GM21360 (cell line): ENCODE measurements at regions not wholly inside any gene's neighbourhood (a gene's known extent, or its start where the extent isn't known, plus 50 kb on each side); places are given as distances from the start of the nearest gene placed in this dataset.

Source experiments
- ATAC-seq: cut with Tn5 transposase; IDR thresholded peaks from one replicate; pipeline ENCODE4 v1.9.1; 2021; ENCODE audit warnings: mild to moderate bottlenecking, moderate library complexity; ENCODE audit not compliant: unreplicated experiment

- ATAC-seq, result no peak
Observed at GRCh38 chr19:28427376-28428083, 785.4 kb downstream of the UQCRFS1 start.

DNA sequence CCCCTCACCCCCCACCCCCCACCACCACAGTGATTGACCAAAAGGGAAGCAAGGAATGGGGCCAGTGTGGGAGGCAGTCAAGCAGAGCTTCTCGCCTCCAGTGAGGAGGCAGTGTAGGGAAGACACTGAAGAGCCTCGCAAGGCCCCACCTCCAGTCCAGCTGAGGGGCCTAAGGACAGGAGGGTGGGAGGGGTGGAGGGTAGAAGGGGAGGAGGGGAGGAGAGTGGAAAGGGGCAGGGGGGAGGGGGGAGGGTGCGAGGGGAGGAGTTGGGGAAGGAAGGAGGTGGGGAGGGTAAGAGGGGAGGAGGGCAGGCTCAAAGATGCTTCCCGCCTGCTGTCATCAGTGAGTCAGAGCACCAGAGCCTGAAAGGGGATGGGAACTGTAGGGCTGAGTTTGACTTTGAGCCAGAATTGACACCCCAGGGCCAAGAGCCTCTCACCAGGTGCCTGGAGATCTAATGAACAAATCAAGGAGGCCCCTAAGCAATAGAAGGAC, 786.2 kb downstream of the UQCRFS1 start:
- no peak for ATAC-seq

GRCh38 chr19:28426110-28426729, 786.7 kb downstream of the UQCRFS1 start:
- no peak for ATAC-seq

- no peak for ATAC-seq
Observed at GRCh38 chr19:28425046-28425931, 787.7 kb downstream of the UQCRFS1 start.

- ATAC-seq, result no peak
Observed at GRCh38 chr19:28424662-28425045, 788.3 kb downstream of the UQCRFS1 start.

- ATAC-seq, result no peak
Observed at GRCh38 chr19:28424077-28424476, 788.9 kb downstream of the UQCRFS1 start.

- ATAC-seq, result no peak
Observed at GRCh38 chr19:28422791-28423650, 789.9 kb downstream of the UQCRFS1 start.

DNA sequence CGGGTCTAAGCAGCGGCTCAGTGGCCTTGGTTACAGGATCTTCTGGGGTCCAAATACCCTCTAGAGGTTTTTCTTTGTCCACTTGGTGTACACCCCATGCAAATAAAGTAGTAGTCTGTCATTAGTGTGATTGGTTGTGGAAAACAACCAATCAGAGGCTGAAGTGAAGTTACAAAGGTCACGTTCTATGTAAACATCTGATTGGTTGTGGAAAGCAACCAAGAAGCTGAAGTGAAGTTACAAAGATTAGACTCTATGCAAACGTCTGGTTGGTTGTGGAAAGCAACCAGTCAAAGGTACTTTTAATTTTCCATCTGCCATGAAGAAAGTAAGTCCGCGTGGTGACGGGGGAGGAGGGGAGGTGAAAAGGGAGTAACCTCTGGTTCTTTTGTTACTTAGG, 790.9 kb downstream of the UQCRFS1 start:
- ATAC-seq, result no peak

DNA sequence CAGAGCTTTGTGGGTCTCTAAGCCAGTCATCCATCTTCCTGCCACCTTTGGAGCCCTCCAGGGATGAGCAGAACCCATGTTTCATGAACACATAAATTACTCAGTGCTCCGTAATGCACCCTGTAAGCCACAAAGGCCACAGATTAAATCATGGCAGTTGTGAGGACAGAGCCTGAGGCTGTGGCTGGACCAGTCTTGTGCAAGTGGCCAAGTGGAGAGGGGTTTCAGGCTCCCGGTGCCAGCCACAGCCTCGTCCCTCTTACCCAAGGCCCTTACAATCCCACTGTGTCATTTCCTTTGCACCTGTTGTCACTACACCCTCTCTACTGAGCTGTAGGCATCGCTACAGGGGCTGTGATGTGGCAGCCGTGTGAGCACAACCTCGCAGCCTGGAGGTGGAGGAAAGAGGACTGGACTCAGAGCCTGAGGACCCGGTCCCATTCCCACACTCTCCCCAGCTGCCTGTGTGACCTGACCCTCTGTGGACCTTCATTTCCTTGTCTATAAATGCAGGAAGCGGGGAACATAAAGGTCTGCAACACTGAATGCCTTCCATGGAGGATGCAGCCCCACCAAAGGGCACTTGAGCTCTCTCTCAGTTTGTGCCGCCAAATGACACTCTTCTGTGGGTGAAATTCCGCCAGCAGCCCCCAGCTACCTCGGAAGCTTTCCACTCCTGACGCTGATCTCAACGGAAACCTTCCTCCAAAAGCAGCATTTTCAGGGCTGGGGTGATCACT, 792.0 kb downstream of the UQCRFS1 start:
- ATAC-seq, result no peak

DNA sequence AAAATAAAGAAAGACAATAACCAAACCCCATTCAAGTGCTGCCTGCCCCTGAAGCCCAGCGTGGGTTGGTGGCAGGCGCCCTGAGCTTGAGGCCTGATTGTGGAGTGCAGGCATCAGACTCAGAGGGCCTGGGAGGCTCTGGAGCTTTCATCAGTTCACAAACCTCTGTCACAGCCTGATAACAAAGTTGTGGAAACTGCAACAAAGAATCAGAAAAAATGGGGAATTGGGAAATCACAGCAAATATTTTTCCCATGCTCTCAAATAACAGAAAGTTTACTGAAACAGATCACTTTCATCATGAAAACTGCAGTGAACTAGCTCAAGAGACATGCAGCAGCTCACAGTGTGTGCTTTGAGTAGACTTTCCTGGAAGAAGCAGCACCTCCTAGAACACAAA, 793.6 kb downstream of the UQCRFS1 start:
- no peak for ATAC-seq

DNA sequence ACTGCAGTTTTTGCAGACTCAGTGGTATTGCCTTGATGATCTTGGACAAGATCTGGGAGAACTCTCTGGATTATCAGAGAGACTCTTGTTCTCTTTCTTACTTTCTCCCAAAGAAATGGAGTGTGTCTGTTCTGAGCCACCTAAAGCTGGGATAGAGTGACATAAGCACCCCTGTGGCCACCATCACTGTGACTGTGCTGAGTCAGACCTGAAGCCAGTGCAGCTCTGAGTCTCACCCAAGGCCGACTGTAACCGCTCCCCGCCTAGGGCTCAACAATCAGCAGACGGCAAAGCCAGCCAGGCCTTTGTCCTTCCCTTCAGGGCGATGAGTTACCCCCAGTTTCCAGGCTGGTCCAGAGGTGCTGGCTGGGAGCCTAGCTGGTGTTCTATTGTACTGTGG, 795.6 kb downstream of the UQCRFS1 start:
- ATAC-seq, result no peak

GRCh38 chr19:28416245-28416644, 796.7 kb downstream of the UQCRFS1 start:
- ATAC-seq, result no peak

- ATAC-seq, result no peak
Observed at GRCh38 chr19:28414748-28415147, 798.2 kb downstream of the UQCRFS1 start.

GRCh38 chr19:28409859-28410258, 803.1 kb downstream of the UQCRFS1 start:
- no peak for ATAC-seq

GRCh38 chr19:28406966-28407365, 806.0 kb downstream of the UQCRFS1 start:
- ATAC-seq, result no peak

DNA sequence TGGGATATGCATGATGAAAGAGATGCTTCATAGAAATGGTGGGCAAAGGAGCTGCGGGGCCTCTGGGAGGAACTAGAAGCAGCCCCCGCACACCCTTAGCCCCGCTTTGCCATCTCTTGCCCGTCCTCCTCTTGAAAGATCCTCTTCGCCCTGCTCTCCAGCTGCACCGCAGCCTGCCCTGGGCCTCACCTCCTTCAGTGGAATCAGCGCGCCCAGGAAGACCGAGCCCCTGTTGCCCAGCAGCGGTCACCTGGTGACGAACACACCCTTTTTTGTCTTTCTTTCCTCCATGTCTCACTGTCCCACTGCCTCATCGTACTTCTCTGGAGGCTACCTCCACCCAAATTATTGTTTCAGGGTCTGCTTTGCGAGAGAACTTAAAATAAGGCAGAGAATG, 807.6 kb downstream of the UQCRFS1 start:
- no peak for ATAC-seq

GRCh38 chr19:28404472-28404871, 808.5 kb downstream of the UQCRFS1 start:
- no peak for ATAC-seq

- no peak for ATAC-seq
Observed at GRCh38 chr19:28403690-28404089, 809.3 kb downstream of the UQCRFS1 start.

DNA sequence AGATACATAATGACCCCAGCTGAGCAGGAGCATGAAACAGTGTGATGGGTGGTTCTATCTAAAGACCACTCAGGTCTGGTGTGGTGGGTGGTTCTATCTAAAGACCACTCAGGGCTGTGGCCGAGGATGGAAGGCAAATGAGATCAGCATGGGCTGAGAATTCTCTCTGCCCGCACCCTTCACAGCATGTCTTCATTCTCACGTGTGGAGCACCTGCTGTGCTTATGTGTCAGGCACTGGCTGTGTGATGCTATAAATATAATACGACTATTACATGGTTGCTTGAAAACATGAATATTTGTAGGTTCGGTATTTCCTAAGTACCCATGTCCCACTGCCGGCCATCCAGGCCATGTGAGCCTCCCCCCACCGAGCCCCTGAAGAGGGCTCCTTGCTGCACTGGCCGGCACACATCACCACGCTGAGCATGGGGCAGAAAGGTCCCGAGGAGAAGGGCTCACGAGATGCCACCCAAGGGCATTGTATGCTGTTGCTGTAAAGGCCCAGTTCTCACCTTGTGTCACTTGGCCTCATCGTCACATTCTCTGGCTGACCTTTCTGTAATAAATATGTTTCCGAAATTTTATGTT, 810.2 kb downstream of the UQCRFS1 start:
- no peak for ATAC-seq
